K562 (cell line): ENCODE measurements at regions not wholly inside any gene's neighbourhood (a gene's known extent, or its start where the extent isn't known, plus 50 kb on each side); places are given as distances from the start of the nearest gene placed in this dataset.

ENCODE experiments used
- ATAC-seq: fragments of 200-7000 bp; cut with Tn5 transposase; 3 replicates; pipeline ENCODE4 v1.9.1; 2020; ENCODE audit warnings: moderate library complexity
- BruUV-seq: library from RNA; stranded (reverse); fragments of 400-500 nt; replicated peaks from 2 replicates; lab custom pipeline; 2021; lab: Mats Ljungman, UMichigan
- CTCF ChIA-PET: fragments of 300-600 bp; formaldehyde crosslinking; extraction: SDS; loops from one replicate; lab custom pipeline; 2021; ENCODE audit warnings: low intra/inter-chr PET ratio; lab: Yijun Ruan, JAX
- POLR2A ChIA-PET: fragments of 300-600, 350-650 bp; sonication (Branson Sonifier 250); formaldehyde crosslinking; extraction: SDS; loops from one replicate; lab custom pipeline; 2021; ENCODE audit warnings: antibody characterized with exemption, inconsistent platforms; lab: Yijun Ruan, JAX
- DNase-seq, 4 experiments: peaks; one replicate each; pipeline versions ENCODE4 v3.0.0 to v3.0.0-alpha.2; 2011 to 2018; ENCODE audit warnings: low spot score in 3 of 4, mixed read lengths in 3 of 4; ENCODE audit errors: extremely low read depth in 1 of 4
- FAIRE-seq: peaks from 2 replicates; lab custom pipeline; 2011; peaks lifted over from hg19 to GRCh38; lab: Jason Lieb, UNC
- H2AFZ ChIP-seq: 2 replicates; pipeline ENCODE4 v1.6.0; 2011; ENCODE audit warnings: low read depth, low read length, control low read depth, inconsistent platforms
- H3K27ac ChIP-seq: fragments of 200-600 bp; 3 replicates; pipeline ENCODE4 v1.8.0; 2011; ENCODE audit warnings: low read depth, mild to moderate bottlenecking, control low read depth, inconsistent platforms, low read length, moderate library complexity, mixed read lengths; ENCODE audit errors: extremely low read depth
- H3K27me3 ChIP-seq, 2 experiments: fragments of 300-600 bp in 1 of 2; 2 replicates in 1 of 2; 3 replicates in 1 of 2; pipeline versions ENCODE4 v1.6.0 to v1.8.0; 2011; ENCODE audit warnings: inconsistent platforms in 2 of 2, low read length in 2 of 2, mild to moderate bottlenecking in 1 of 2, mixed read lengths in 1 of 2, moderate library complexity in 1 of 2; ENCODE audit not compliant: control insufficient read depth in 2 of 2, insufficient read depth in 2 of 2
- H3K36me3 ChIP-seq: fragments of 300-600 bp; 3 replicates; pipeline ENCODE4 v1.8.0; 2011; ENCODE audit warnings: mild to moderate bottlenecking, low read length, inconsistent platforms; ENCODE audit not compliant: control insufficient read depth, insufficient read depth
- H3K4me1 ChIP-seq, 2 experiments: fragments of 200-600 bp in 1 of 2; replicated peaks in 1 of 2; 2 replicates in 1 of 2; 3 replicates in 1 of 2; pipeline versions ENCODE4 v1.5.1 to v1.8.0; 2011; ENCODE audit warnings: inconsistent platforms in 2 of 2, low read length in 2 of 2, mild to moderate bottlenecking in 1 of 2, mixed read lengths in 1 of 2, moderate library complexity in 1 of 2; ENCODE audit not compliant: control insufficient read depth in 2 of 2, insufficient read depth in 2 of 2
- H3K4me2 ChIP-seq: 2 replicates; pipeline ENCODE4 v1.6.1; 2011; ENCODE audit warnings: low read length, control low read depth, inconsistent platforms, mixed read lengths; ENCODE audit not compliant: insufficient read depth
- H3K4me3 ChIP-seq: fragments of 200-600 bp; sonication (generic), shearing (Covaris generic); 2 replicates; pipeline ENCODE4 v1.5.1; 2016; ENCODE audit warnings: control low read depth, inconsistent platforms
- H3K79me2 ChIP-seq: fragments of 200-600 bp; 3 replicates; pipeline ENCODE4 v1.8.0; 2011; ENCODE audit warnings: low read length, inconsistent platforms; ENCODE audit not compliant: control insufficient read depth, insufficient read depth
- H3K9ac ChIP-seq, 2 experiments: 2 replicates each; pipeline versions ENCODE4 v1.6.0 to v1.6.1; 2011; ENCODE audit warnings: low read depth in 2 of 2, low read length in 2 of 2, control low read depth in 1 of 2, inconsistent platforms in 1 of 2, mild to moderate bottlenecking in 1 of 2, mixed read lengths in 1 of 2; ENCODE audit not compliant: insufficient read depth in 1 of 2
- H3K9me1 ChIP-seq: one replicate; pipeline ENCODE4 v1.6.0; 2011; ENCODE audit warnings: inconsistent platforms, mild to moderate bottlenecking, low read length, moderate library complexity; ENCODE audit not compliant: control insufficient read depth, insufficient read depth
- H3K9me3 ChIP-seq: replicated peaks from 2 replicates; pipeline ENCODE4 v1.5.1; 2011; ENCODE audit warnings: low read depth, low read length, inconsistent platforms; ENCODE audit not compliant: control insufficient read depth, insufficient read depth
- H4K20me1 ChIP-seq: replicated peaks from 2 replicates; pipeline ENCODE4 v1.6.1; 2011; ENCODE audit warnings: low read length, inconsistent platforms, mixed read lengths; ENCODE audit not compliant: control insufficient read depth, insufficient read depth
- CBFA2T2 ChIP-seq: fragments of 450-650 bp; conservative IDR thresholded peaks from 2 replicates; pipeline ENCODE4 v1.6.1; 2017; ENCODE audit warnings: mild to moderate bottlenecking
- GTF2A2 ChIP-seq: IDR thresholded peaks from 2 replicates; pipeline ENCODE4 v1.6.1; 2016; ENCODE audit warnings: mild to moderate bottlenecking, missing genetic modification characterization, missing compliant biosample characterization
- KAT2B ChIP-seq: IDR thresholded peaks from one replicate; pipeline ENCODE4 v1.6.1; 2012; ENCODE audit warnings: low read depth, mild to moderate bottlenecking, control low read depth, inconsistent platforms, low read length, moderate library complexity
- MAFF ChIP-seq: IDR thresholded peaks from 2 replicates; pipeline ENCODE4 v1.6.1; 2012; ENCODE audit warnings: low read length, improper control_type of control experiment
- whole genome bisulfite sequencing: fragments of 100-300 bp; shearing (Covaris generic); methylation state at CpG from one replicate; pipeline ENCODE4 v1.1.6; 2016; ENCODE audit warnings: low coverage, mixed read lengths; ENCODE audit not compliant: insufficient coverage; ENCODE audit errors: missing lambda C conversion rate; 5-methylcytosine and 5-hydroxymethylcytosine counted together
- in situ Hi-C: fragments of 300-500 bp; cut with MboI; formaldehyde crosslinking; loops from 4 replicates; pipeline ENCODE4 v1.15.0; 2018; ENCODE audit warnings: inconsistent platforms, mixed read lengths
- intact Hi-C: fragments of 100-400 bp; cut with micrococcal nuclease; formaldehyde crosslinking; loops from 2 replicates; pipeline ENCODE4 v1.14.2; 2022
- TF ChIP-seq, protein P1 (sequence below): fragments of 200-400 bp; formaldehyde crosslinking; IDR thresholded peaks from 2 replicates; pipeline ENCODE4 v1.6.1; 2017; ENCODE audit warnings: mild to moderate bottlenecking, low read depth, low read length, moderate library complexity
- TF ChIP-seq, protein P2 (sequence below): fragments of 250-450 bp; sonication (Bioruptor Pico); IDR thresholded peaks from 2 replicates; pipeline ENCODE4 v1.5.0; 2020; ENCODE audit warnings: mild to moderate bottlenecking, borderline replicate concordance
- TF ChIP-seq, protein P3 (sequence below): sonication (generic); formaldehyde crosslinking; IDR thresholded peaks from 2 replicates; pipeline ENCODE4 v1.8.0; 2022; ENCODE audit warnings: missing genetic modification reagents, mild to moderate bottlenecking, borderline replicate concordance

DNA sequence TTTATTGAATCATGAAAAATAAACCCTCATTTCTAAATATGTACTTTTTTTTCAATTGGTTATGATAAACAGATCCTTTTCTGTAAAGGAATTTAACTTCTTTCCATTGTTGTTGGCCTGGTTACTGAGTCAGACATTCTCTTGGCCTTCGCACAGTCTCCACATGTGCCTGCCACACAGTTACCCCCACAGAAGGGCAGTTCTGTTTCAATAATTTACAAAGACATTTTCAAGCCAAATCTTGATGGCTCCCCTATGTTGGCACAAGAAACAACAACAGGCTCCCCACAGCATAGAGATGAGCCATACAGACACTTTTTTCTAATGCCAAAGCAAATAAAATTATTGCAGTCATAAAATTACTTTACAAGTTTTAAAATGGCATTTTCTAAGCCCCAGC lies 55.6 kb upstream of the BEND6 start:
- Histone ChIP-seq H3K4me1 (no peaks in the 10 kb centered on the region), H3K36me3 (no peaks in the 10 kb centered on the region), H3K9me3 (no peaks in the 10 kb centered on the region), H3K9ac (no peak overlapping the region), H3K9me1 (no peaks in the 10 kb centered on the region)
- WGBS = 80% methylated on average over 1 of the region's 1 CpG
- no peak for ATAC-seq
- no peak for DNase-seq
- in situ Hi-C loops (no loop called here), intact Hi-C loops (no loop called here)
- no peak for TF ChIP-seq KAT2B
- TF ChIP-seq, protein P1, sequence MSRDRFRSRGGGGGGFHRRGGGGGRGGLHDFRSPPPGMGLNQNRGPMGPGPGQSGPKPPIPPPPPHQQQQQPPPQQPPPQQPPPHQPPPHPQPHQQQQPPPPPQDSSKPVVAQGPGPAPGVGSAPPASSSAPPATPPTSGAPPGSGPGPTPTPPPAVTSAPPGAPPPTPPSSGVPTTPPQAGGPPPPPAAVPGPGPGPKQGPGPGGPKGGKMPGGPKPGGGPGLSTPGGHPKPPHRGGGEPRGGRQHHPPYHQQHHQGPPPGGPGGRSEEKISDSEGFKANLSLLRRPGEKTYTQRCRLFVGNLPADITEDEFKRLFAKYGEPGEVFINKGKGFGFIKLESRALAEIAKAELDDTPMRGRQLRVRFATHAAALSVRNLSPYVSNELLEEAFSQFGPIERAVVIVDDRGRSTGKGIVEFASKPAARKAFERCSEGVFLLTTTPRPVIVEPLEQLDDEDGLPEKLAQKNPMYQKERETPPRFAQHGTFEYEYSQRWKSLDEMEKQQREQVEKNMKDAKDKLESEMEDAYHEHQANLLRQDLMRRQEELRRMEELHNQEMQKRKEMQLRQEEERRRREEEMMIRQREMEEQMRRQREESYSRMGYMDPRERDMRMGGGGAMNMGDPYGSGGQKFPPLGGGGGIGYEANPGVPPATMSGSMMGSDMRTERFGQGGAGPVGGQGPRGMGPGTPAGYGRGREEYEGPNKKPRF = no peak
- no peak for TF ChIP-seq GTF2A2 (tag)
- TF ChIP-seq MAFF = no peak
- TF ChIP-seq CBFA2T2 = no peak
- TF ChIP-seq, protein P2, sequence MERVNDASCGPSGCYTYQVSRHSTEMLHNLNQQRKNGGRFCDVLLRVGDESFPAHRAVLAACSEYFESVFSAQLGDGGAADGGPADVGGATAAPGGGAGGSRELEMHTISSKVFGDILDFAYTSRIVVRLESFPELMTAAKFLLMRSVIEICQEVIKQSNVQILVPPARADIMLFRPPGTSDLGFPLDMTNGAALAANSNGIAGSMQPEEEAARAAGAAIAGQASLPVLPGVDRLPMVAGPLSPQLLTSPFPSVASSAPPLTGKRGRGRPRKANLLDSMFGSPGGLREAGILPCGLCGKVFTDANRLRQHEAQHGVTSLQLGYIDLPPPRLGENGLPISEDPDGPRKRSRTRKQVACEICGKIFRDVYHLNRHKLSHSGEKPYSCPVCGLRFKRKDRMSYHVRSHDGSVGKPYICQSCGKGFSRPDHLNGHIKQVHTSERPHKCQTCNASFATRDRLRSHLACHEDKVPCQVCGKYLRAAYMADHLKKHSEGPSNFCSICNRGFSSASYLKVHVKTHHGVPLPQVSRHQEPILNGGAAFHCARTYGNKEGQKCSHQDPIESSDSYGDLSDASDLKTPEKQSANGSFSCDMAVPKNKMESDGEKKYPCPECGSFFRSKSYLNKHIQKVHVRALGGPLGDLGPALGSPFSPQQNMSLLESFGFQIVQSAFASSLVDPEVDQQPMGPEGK = no peak
- TF ChIP-seq, protein P3, sequence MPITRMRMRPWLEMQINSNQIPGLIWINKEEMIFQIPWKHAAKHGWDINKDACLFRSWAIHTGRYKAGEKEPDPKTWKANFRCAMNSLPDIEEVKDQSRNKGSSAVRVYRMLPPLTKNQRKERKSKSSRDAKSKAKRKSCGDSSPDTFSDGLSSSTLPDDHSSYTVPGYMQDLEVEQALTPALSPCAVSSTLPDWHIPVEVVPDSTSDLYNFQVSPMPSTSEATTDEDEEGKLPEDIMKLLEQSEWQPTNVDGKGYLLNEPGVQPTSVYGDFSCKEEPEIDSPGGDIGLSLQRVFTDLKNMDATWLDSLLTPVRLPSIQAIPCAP (CRISPR knock-in tag) = no peak
- TF ChIP-seq, all 486 proteins: peak for 0
- H3K79me2 ChIP-seq = no peaks in the 10 kb centered on the region
- no peak overlapping the region for H3K27ac ChIP-seq
- H2AFZ ChIP-seq = no peak overlapping the region
- no peak overlapping the region for H3K4me2 ChIP-seq
- ChIA-PET CTCF (no interaction called here), POLR2A (no interaction called here)
- no TSS peak for BruUV-seq
- no peaks in the 10 kb centered on the region for H3K27me3 ChIP-seq
- no peak overlapping the region for H3K4me3 ChIP-seq
- H4K20me1 ChIP-seq = no peaks in the 10 kb centered on the region
- FAIRE-seq = no peak
